SK-N-SH (cell line): ENCODE measurements at regions not wholly inside any gene's neighbourhood (a gene's known extent, or its start where the extent isn't known, plus 50 kb on each side); places are given as distances from the start of the nearest gene placed in this dataset.

Source experiments
- CTCF ChIA-PET: fragments of 300-600, 350-600 bp; formaldehyde crosslinking; extraction: SDS; loops from one replicate; lab custom pipeline; 2021; lab: Yijun Ruan, JAX
- POLR2A ChIA-PET: fragments of 350-600 bp; sonication (Branson Sonifier 250); formaldehyde crosslinking; extraction: SDS; loops from one replicate; lab custom pipeline; 2020; ENCODE audit warnings: antibody characterized with exemption, inconsistent platforms; lab: Yijun Ruan, JAX
- DNase-seq: peaks from one replicate; pipeline ENCODE4 v3.0.0; 2012
- H2AFZ ChIP-seq: fragments of 200-600 bp; sonication (generic); 2 replicates; pipeline ENCODE4 v1.8.1; 2016; ENCODE audit warnings: antibody characterized with exemption, mild to moderate bottlenecking, low read depth
- H3F3A ChIP-seq: fragments of 200-600 bp; sonication (generic); replicated peaks from 2 replicates; pipeline ENCODE3; 2016; ENCODE audit warnings: antibody characterized with exemption, mild to moderate bottlenecking; ENCODE audit not compliant: insufficient read depth
- H3K27ac ChIP-seq, 2 experiments: fragments of 200-500 bp in 1 of 2; fragments of 200-600 bp in 1 of 2; sonication (Bioruptor generic) in 1 of 2; sonication (generic), shearing (Covaris generic) in 1 of 2; 2 replicates each; pipeline versions ENCODE4 v1.5.1 to v1.6.1; 2014 to 2016; ENCODE audit warnings: low read depth in 2 of 2, inconsistent platforms in 1 of 2, low read length in 1 of 2, mild to moderate bottlenecking in 1 of 2, mixed read lengths in 1 of 2
- H3K27me3 ChIP-seq: fragments of 200-600 bp; sonication (generic), shearing (Covaris generic); 2 replicates; pipeline ENCODE4 v1.6.1; 2016; ENCODE audit warnings: mixed run types; ENCODE audit not compliant: insufficient read depth
- H3K36me3 ChIP-seq, 2 experiments: fragments of 200-500 bp in 1 of 2; fragments of 200-600 bp in 1 of 2; sonication (Bioruptor generic) in 1 of 2; sonication (generic) in 1 of 2; replicated peaks in 1 of 2; 2 replicates each; pipeline versions ENCODE3 to v1.5.1; 2014 to 2016; ENCODE audit warnings: low read length in 1 of 2, mild to moderate bottlenecking in 1 of 2; ENCODE audit not compliant: insufficient read depth in 2 of 2, control insufficient read depth in 1 of 2
- H3K4me1 ChIP-seq, 2 experiments: fragments of 200-500 bp in 1 of 2; fragments of 200-600 bp in 1 of 2; sonication (Bioruptor generic) in 1 of 2; sonication (generic), shearing (Covaris generic) in 1 of 2; 2 replicates each; pipeline versions ENCODE4 v1.5.1 to v1.6.1; 2014 to 2016; ENCODE audit warnings: low read depth in 1 of 2, low read length in 1 of 2, mixed run types in 1 of 2; ENCODE audit not compliant: insufficient read depth in 2 of 2, control insufficient read depth in 1 of 2
- H3K4me2 ChIP-seq: fragments of 200-600 bp; sonication (generic), shearing (Covaris generic); 2 replicates; pipeline ENCODE4 v1.6.1; 2017; ENCODE audit warnings: mixed run types
- H3K4me3 ChIP-seq, 2 experiments: fragments of 200-500 bp in 1 of 2; fragments of 200-600 bp in 1 of 2; sonication (Bioruptor generic) in 1 of 2; sonication (generic), shearing (Covaris generic) in 1 of 2; 2 replicates each; pipeline versions ENCODE4 v1.5.1 to v1.8.1; 2014 to 2016; ENCODE audit warnings: low read depth in 2 of 2, inconsistent platforms in 1 of 2, low read length in 1 of 2, mild to moderate bottlenecking in 1 of 2, mixed read lengths in 1 of 2, moderate library complexity in 1 of 2
- H3K79me2 ChIP-seq: fragments of 200-600 bp; sonication (generic); 2 replicates; pipeline ENCODE4 v1.8.1; 2017; ENCODE audit warnings: mild to moderate bottlenecking; ENCODE audit not compliant: insufficient read depth
- H3K9ac ChIP-seq: fragments of 200-600 bp; sonication (generic); 2 replicates; pipeline ENCODE4 v1.6.1; 2017; ENCODE audit warnings: mixed run types
- H3K9me2 ChIP-seq: fragments of 200-600 bp; sonication (generic); 2 replicates; pipeline ENCODE4 v1.6.1; 2017; ENCODE audit warnings: mixed run types
- H3K9me3 ChIP-seq: fragments of 200-600 bp; sonication (generic); 2 replicates; pipeline ENCODE4 v1.6.1; 2017; ENCODE audit warnings: mixed run types, mild to moderate bottlenecking, moderate library complexity
- H4K20me1 ChIP-seq: fragments of 200-600 bp; sonication (generic); 2 replicates; pipeline ENCODE4 v1.6.1; 2017; ENCODE audit warnings: mild to moderate bottlenecking, mixed run types; ENCODE audit not compliant: insufficient read depth
- ELF1 ChIP-seq: IDR thresholded peaks from 2 replicates; pipeline ENCODE4 v1.4.0; 2012
- FOXM1 ChIP-seq: IDR thresholded peaks from 2 replicates; pipeline ENCODE4 v1.4.0; 2012; ENCODE audit warnings: low read depth, mild to moderate bottlenecking
- MXI1 ChIP-seq: IDR thresholded peaks from 2 replicates; pipeline ENCODE4 v1.6.1; 2012; ENCODE audit warnings: mild to moderate bottlenecking, low read depth, low read length, improper control_type of control experiment
- RAD21 ChIP-seq: IDR thresholded peaks from 2 replicates; pipeline ENCODE4 v1.6.1; 2012; ENCODE audit warnings: mild to moderate bottlenecking, low read length
- RFX5 ChIP-seq: IDR thresholded peaks from 2 replicates; pipeline ENCODE4 v1.6.1; 2012; ENCODE audit warnings: mild to moderate bottlenecking, improper control_type of control experiment, low read length
- RXRA ChIP-seq: IDR thresholded peaks from 2 replicates; pipeline ENCODE4 v1.4.0; 2012; ENCODE audit warnings: low read depth, mild to moderate bottlenecking, borderline replicate concordance
- SMC3 ChIP-seq: IDR thresholded peaks from 2 replicates; pipeline ENCODE4 v1.6.1; 2012; ENCODE audit warnings: low read depth, low read length, improper control_type of control experiment
- WGBS: methylation state at CpG from one replicate; pipeline ENCODE4 v1.1.6; 2017; ENCODE audit warnings: low lambda C conversion rate; 5-methylcytosine and 5-hydroxymethylcytosine counted together
- TF ChIP-seq, protein P1 (sequence below): IDR thresholded peaks from 2 replicates; pipeline ENCODE4 v1.4.0; 2012; ENCODE audit warnings: low read depth, borderline replicate concordance
- TF ChIP-seq, protein P2 (sequence below): IDR thresholded peaks from 2 replicates; pipeline ENCODE4; 2012

DNA sequence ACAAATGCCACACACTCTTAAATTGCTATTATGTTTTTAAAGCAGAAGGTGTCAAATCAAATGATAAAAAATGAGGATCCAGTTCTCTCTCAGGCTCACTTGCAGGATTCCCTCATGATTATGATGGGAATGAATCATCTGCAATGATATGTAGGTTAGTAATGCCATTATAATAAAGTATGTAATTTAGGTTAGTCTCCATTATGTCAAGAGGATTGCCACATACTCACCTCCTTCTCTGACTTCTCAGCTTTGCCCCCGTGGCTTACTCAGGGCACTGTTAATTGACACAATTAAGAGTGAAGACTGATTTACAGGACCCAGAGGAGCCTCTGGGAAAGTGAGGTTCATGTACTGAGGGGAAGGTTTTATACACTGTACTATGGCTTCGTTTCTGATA lies 591.7 kb upstream of the NRSN1 start:
- no peak for DNase-seq
- Histone ChIP-seq H3K9me2 (no peaks in the 10 kb centered on the region), H2AFZ (no peak overlapping the region), H3K79me2 (no peaks in the 10 kb centered on the region), H3K27me3 (no peaks in the 10 kb centered on the region), H3K9ac (no peak overlapping the region), H3F3A (no peaks in the 10 kb centered on the region), H4K20me1 (no peaks in the 10 kb centered on the region), H3K4me2 (no peak overlapping the region), H3K36me3 (no peaks in the 10 kb centered on the region), H3K9me3 (no peaks in the 10 kb centered on the region; the same call in 1 of the 2 replicates), H3K4me1 (no peaks in the 10 kb centered on the region), H3K27ac (no peak overlapping the region), H3K4me3 (no peak overlapping the region)
- ChIA-PET CTCF (interaction anchor here (1.2 to 2.1 kb wide), 2 partner anchors 17 to 1944 kb away, joined by 3 to 7 read pairs; no protein-coding TSS in a partner anchor), POLR2A (no interaction called here)
- 31% methylated on average over 2 of the region's 2 CpGs for WGBS
- TF ChIP-seq FOXM1 (no peak), ELF1 (no peak), SMC3 (no peak), MXI1 (no peak)
- TF ChIP-seq, protein P1, sequence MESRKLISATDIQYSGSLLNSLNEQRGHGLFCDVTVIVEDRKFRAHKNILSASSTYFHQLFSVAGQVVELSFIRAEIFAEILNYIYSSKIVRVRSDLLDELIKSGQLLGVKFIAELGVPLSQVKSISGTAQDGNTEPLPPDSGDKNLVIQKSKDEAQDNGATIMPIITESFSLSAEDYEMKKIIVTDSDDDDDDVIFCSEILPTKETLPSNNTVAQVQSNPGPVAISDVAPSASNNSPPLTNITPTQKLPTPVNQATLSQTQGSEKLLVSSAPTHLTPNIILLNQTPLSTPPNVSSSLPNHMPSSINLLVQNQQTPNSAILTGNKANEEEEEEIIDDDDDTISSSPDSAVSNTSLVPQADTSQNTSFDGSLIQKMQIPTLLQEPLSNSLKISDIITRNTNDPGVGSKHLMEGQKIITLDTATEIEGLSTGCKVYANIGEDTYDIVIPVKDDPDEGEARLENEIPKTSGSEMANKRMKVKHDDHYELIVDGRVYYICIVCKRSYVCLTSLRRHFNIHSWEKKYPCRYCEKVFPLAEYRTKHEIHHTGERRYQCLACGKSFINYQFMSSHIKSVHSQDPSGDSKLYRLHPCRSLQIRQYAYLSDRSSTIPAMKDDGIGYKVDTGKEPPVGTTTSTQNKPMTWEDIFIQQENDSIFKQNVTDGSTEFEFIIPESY: no peak
- TF ChIP-seq, protein P2, sequence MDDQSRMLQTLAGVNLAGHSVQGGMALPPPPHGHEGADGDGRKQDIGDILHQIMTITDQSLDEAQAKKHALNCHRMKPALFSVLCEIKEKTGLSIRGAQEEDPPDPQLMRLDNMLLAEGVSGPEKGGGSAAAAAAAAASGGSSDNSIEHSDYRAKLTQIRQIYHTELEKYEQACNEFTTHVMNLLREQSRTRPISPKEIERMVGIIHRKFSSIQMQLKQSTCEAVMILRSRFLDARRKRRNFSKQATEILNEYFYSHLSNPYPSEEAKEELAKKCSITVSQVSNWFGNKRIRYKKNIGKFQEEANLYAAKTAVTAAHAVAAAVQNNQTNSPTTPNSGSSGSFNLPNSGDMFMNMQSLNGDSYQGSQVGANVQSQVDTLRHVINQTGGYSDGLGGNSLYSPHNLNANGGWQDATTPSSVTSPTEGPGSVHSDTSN: no peak

DNA sequence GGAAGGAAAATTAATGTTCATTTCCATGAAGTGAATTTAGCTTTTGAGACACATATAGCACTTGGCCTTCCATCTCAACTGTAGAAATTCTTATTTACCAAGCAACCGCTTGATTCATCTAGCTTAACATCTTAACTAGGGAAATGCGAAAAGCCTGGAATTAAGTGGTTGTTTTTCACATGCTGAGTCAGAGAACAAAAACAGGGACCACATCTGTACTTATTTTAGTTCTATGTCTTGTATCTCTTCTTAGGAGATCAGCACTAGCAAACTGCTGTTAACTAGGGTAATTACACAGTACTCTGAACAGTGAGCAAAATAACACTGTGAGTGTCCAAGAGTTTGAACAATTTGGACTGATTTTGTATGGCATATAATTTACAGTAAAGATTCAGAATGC lies 590.9 kb upstream of the NRSN1 start:
- DNase-seq: no peak
- H3F3A ChIP-seq: no peaks in the 10 kb centered on the region
- ChIA-PET CTCF (interaction anchor here (2.1 kb wide), 1 partner anchor 16 kb away, joined by 7 read pairs; no protein-coding TSS in a partner anchor), POLR2A (no interaction called here)
- no peaks in the 10 kb centered on the region for H3K9me2 ChIP-seq
- H3K79me2 ChIP-seq: no peaks in the 10 kb centered on the region
- no peaks in the 10 kb centered on the region; the same call in 1 of the 2 replicates for H3K9me3 ChIP-seq
- H3K4me3 ChIP-seq: no peak overlapping the region
- no peak overlapping the region for H3K27ac ChIP-seq
- 72% methylated on average over 2 of the region's 2 CpGs for WGBS
- H3K4me2 ChIP-seq: no peak overlapping the region
- no peaks in the 10 kb centered on the region for H4K20me1 ChIP-seq
- H3K9ac ChIP-seq: no peak overlapping the region
- TF ChIP-seq, protein P2: no peak
- TF ChIP-seq, protein P1: no peak
- TF ChIP-seq RFX5 (no peak), RAD21 (no peak), RXRA (no peak), SMC3 (no peak)
- no peaks in the 10 kb centered on the region for H3K4me1 ChIP-seq
- H3K36me3 ChIP-seq: no peaks in the 10 kb centered on the region
- H2AFZ ChIP-seq: no peak overlapping the region
- H3K27me3 ChIP-seq: no peaks in the 10 kb centered on the region
